ENCODE measurements at regions not wholly inside any gene's neighbourhood (a gene's known extent, or its start where the extent isn't known, plus 50 kb on each side); places are given as distances from the start of the nearest gene placed in this dataset.

DNA sequence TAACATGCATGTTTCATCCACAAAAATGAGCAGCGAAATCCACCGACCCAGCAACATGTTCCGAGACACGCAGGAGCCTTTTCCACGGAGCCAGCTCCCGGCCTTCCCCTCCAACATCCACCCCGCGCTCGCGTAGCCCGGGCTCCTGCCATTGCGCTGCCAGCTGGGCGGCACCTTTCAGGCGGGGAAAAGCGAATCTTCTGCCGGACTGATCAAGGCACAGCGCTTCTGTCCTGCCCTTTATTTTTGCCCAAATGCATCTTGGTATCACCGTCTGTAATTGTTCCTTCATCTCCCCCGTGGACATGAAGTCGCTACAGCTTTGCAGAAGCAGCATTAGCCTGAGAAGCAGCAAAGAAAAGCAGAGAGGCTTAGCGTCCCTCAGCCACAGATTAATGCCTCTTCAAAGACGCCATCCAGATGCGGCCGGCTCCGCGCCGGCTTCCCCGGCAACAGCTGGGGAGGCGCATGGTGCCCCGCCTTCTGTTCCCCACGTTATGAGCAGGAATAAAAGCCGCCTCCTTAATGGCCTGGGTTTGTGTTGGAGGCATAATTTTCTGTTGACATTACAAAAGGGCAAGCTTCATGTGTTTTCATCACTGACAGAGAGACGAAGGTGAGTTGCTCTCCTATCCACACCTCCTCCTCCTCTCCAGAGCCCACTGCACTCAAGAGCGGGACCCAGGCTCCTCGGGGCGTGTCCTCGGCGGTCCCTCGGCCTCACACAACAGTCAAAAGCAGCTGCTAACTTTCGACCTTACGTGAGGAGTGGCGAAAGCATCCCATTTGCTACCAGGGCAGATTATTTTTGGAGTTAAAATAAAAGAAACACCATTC lies 122.1 kb upstream of the SALL3 start:
- DNase-seq, result no peak

DNA sequence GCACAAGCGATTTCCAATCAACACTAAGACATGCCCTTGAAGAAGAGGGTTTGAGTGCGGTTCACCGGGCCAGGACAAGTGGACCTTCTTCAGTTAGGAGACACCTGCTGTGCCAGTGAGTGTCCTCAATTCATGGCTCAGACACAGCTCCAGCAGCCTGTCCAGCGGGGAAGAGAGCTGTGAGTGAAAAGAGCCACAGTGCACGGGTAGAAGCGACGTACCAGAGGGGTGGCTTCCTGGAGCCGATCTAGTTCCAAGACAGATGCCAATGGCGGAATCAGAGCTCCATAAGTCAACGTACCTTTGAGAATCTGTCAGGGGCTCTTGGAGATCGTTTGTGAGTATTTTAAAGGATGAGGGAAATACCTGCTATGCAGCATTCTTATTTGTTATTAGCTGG lies 119.9 kb upstream of the SALL3 start:
- no peak for DNase-seq

DNA sequence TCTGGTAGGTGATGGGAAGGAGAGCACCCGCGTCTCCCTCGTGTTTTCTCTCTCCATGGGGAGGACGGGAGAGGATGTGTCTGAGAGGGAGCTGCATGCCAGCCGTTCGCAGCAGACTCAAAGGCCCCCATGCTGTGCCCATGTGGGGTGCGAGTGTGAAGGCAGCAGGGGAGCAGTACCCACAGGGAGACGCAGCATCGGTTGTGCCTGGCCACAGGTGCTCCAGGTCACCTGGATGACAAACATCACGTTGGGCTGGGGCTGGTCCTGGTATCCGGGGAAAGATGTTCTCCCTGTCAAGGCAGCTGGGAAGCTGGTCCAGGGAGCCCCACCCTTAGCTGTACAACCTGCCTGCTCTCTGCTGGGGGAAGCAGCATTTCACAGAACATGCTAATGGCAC lies 119.5 kb upstream of the SALL3 start:
- no peak for DNase-seq

DNA sequence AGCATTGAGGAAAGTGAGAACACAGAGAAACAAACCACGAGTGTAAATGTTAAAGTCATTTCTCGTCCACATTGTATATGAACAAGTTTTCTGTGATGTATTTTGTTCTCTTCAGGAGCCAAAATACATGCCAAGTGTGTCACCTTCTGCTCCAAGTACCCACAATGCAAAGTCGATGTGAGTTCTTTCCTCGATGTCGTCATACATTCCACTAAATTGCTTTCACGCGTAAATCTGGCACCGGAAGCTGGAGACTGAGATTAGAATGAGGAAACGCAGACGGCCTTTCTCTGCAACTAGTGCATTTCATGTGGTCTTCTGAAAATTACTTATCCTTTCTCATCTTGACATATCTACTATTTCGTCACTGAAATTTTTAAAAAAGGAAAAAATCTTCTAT lies 118.5 kb upstream of the SALL3 start:
- DNase-seq, result no peak

DNA sequence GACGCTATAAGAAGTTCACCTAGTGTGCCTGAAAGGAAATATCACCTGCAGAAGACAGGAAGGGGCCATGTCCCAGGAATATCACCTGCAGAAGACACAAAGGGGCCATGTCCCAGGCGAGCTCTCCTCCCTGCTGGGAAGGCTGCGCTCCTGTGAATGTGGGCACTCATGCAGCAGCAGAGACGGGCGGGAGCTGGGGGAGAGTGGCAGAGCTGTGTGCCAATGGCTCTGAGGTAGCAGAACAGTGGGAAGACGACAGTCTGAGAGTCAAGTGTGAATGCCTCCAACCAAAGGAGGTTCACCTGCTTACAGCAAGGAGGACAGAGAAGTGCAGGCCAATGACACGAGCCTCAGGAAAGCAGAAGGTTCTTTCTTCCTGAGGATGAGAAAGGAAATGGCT lies 117.9 kb upstream of the SALL3 start:
- peak in 1 of 58 donors; percentile 23 for DNase-seq

DNA sequence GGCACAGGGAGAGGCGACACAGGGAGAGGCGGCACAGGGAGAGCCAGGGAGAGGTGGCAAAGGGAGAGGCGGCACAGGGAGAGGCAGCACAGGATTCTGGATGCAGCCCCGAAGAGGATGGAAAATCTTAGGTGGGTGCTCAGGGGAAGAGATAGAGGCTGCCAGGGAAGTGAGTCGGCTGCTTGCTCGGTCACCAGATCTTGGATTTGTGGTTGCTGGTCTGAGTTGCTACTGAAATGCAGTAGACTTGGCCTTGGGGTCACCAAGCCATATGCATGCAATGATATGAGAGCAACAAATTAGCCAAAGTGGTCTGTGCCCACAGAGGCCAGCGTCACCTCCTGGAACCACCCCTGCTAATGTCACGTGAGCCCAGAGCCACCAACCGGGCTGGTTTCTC lies 117.2 kb upstream of the SALL3 start:
- DNase-seq, result no peak

DNA sequence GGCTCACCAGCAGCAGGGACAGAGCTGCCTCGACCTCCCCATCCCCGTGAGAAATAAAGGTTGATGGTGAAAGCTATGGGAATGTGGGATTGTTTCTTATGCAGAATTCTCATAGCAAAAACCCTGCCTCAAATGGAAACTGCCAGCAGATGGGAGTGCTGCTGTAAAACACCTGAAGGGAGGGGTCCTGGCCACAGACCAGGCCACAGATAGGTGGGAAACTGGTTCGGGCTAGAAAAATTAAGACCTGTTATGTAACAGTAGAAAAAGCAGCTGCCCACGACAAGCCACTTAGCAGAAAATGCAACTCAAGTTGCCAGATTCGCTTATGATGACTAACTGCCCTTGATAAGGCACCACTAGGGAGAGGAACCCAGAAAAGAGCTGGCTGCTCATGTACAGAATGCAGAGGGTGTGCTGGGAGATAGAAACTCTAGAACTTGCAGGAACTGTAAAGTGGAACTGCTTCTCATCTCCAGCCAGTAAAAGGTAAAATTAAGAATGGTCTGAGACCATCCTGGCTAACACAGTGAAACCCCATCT lies 114.5 kb upstream of the SALL3 start:
- no peak for DNase-seq

DNA sequence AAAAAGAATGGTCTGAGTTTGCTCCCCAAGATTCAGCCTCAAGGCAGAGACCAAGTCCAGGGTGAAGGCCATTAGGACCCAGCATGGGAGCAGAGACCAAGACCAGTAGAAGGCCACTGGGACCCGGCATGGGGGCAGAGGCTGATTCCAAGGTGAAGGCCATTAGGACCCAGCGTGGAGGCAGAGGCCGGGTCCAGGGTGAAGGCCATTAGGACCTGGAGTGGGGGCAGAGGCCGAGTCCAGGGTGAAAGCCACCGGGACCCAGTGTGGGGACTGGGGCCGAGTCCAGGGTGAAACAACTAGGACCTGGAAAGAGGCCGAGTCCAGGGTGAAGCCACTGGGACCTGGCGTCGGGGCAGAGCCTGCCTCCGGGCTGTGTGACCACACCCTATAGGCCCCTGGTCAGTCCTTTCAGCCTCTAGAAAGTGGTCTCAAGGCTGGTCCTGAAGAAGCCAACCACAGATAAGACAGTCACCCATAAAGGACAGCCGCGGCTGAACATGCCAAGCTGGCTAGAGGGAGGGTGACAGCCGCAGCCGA lies 113.8 kb upstream of the SALL3 start:
- DNase-seq, result no peak

DNA sequence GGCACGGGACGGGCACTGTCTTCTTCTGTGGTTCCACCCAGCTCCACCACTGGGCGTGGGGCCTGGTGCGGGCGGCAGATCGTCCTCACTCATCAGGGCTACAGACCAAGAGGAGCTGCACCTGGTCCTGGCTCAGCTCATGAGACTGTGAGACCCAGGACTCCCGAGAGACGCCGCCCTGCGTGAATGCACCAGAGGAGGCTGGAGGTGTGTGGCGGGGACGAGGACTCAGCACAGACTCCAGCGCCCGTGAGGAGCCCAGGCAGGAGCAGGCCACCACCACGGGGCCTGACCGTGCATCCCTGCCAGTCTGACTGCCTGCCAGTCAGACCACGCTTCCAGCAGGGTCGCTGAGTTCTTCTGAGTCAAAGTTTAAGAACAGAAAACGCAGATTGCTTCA lies 112.5 kb upstream of the SALL3 start:
- no peak for DNase-seq

DNA sequence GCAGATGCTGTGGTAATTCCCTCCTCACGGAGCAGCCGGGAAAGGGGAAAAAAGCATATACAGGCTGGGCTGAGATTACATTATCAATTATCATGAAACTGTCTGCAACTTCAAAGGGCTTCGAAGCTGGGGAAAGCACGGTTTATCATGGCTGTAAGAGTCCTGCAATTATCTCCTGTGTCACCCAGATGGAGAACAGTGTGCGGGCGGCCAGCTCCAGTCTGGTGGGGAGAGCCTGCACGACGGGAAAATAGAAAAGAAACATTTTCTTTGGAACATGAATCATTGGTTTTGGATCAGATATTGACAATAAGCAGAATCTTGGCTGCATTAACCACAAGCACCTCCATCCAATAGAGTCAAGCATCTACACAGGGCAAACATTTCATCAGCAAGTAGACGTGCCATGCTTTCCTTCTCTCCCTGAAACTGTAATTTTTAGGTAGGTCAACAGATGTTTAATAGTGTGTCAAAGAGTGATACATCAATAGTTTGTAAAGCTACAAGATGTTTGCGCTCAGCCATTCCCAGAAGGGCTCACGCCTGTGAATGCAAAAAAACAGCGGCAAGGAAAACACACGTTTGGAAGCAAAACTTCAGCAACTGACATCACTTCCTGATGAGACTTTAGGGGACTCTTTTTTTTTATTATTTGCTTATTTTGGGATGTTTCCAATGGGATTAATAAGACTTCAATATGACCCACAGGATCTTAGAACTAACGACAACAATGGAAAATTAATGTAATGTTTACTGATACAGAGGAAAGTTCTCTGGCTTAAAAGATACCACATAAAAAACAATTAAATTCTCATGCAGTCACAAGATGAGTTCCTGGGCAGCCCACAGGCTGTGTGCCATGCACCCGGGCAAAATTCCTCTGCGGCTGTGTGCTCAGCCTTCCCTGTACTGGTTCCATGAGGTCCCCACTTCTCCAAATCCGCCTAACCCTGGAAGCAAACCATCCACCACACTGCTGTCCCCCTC lies 111.0 kb upstream of the SALL3 start:
- DNase-seq, result no peak

DNA sequence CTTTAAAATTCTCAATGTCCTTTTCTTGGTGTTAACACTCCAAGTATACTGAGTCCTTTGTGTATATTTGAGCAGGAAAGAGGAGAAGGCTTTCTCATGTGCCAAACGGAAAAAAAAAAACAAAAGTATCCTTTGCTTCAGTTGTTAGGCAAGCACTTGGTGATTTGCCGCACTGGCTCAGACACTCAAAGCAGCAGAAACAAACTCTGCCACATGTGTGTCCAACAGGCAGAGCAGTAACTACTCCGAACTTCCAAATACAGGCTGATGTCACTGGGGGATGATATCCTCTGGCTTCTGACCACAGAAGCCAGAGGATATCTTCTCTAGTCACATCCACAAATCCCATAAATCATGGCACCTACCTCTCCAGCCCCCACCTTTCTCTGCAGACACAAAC lies 108.0 kb upstream of the SALL3 start:
- peak in 4 of 58 donors; percentile 21 to 33 (median 29) for DNase-seq

DNA sequence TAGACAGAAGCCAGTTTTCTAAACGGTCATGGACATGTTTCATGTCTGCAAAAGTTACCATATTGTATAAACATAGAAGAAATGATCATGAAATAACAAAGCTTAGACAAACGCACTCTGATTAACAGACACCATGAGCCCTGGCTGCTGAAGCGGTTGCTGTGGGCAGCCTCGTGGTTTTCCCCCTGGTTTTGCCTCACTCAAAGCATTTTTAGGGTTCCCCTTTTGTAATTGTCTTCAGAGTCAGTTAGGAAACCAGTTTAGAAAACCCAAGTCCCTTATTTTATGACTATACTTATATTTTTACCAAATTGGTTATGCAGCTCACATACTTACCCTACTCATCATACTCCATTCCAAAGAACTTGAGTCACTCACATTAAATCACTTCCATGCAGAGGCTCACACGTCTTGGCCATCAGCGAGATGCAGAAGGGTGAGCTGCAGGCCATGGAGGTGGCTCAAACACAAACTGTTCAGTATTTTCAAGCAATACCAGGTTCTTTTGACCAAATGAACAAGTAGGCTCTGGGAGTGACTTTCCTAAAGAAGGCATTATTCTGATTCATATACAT lies 105.6 kb upstream of the SALL3 start:
- DNase-seq, result no peak

DNA sequence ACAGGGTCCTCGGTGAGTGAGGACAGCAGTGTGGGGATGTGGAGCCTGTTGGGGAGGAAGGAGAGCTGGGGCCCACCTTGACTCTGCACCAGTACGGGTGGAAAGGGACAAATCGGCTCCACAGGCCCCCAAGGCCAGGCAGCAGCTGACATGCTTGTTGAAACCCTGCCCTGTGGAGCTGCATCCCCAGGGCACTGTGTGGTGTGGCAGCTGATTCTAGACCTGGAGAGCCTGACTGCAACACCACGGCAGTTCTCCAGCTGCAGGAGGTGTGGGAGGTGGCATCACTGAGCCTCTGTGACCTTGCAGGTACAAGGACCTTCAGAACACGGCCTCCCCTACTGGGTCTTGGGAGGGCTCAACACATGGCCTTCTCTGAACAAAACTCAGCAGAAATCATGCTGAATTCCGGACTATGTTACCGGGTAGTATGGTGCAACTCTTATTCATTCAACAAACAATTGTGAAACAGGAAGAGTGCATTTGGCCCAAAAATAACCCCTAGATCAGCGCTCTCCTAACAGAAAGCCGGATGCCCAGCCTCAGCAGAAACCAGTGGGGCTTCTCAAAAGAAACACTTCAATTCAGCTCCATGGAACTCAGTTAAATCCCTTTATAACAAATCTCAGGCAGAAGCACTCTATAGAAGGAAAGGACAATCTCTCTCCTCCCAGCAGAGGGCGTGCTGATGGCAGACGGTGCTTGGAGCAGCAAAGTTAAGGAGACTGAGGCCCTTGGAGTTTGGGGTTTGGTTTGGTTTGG lies 104.4 kb upstream of the SALL3 start:
- DNase-seq, result peak in 12 of 58 donors; percentile 2 to 49 (median 17)

DNA sequence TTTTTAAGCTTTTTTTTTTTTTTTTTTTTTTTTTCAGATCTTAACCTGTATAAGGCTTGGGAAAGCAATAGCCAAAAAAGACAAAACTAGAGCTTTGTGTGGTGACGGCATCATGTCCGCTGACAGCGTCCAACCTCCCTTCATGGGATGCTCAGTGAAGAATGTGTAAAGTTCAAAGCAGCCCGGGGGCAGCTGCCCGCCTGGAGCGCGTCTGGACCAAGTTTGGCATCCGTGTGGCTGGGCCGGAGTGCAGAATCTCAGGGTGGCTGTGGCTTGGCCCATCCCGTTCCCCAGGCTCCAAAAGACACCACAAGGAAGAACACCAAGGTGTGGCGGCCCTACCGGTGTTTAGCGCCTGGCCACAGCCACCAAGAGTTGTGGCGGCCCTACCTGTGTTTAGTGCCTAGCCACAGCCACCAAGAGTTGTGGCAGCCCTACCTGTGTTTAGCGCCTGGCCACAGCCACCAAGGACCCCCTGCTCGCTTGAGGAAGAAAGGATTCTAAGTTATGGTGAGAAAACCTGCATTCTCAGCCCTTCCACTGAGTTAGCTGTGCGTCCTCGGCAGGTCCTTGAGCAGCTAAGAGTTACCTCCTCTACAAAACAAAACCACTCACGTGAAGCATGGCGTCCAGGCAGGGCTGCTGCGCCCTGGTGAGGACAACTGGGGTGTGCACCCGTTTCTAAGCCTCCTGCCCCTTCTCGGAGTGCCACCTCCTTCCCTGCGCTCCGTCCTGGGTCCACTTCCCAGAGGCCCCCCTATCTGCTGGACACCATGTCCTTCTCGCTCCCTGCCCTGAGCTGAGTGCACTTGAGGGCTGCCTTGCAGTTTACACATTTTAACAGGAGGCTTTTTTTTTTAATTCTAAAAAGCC lies 103.6 kb upstream of the SALL3 start:
- DNase-seq, result no peak

DNA sequence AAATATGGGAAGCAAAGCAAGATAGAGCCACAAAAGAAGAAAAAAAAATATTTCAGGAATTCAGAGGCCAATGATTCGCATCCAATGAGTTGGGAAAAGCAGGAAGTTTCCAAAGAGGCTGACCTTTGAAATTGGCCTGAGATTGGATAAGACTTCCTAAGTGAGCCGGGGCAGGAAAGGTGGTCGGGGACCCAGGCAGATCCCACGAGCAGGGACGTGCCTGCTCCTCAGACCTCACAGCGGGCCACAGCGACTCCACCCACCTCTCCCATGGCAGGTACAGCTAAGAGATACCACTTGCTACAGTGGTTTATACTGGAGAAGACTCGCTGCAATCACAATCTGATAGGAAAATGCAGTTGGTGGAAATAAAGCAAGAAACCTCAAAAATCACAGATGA lies 102.8 kb upstream of the SALL3 start:
- no peak for DNase-seq

DNA sequence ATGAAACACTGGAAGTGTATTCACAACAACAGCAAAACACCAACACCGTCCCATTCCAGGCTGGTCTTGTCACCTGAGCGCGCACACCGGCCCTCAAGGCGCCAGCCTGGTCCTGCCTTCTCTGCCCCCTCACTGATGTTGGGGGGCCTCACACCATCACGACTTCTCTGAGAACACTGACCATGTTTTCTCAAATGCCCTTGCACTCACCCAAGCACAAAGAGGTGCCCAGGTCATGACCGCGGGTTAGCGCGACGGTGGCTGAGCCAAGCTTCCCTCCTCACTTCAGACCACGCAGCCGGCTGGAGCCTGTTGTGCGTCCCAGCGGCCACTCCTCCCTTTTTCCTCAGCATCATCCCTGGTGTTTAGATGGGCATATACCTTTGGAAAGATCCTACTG lies 101.3 kb upstream of the SALL3 start:
- DNase-seq, result no peak

DNA sequence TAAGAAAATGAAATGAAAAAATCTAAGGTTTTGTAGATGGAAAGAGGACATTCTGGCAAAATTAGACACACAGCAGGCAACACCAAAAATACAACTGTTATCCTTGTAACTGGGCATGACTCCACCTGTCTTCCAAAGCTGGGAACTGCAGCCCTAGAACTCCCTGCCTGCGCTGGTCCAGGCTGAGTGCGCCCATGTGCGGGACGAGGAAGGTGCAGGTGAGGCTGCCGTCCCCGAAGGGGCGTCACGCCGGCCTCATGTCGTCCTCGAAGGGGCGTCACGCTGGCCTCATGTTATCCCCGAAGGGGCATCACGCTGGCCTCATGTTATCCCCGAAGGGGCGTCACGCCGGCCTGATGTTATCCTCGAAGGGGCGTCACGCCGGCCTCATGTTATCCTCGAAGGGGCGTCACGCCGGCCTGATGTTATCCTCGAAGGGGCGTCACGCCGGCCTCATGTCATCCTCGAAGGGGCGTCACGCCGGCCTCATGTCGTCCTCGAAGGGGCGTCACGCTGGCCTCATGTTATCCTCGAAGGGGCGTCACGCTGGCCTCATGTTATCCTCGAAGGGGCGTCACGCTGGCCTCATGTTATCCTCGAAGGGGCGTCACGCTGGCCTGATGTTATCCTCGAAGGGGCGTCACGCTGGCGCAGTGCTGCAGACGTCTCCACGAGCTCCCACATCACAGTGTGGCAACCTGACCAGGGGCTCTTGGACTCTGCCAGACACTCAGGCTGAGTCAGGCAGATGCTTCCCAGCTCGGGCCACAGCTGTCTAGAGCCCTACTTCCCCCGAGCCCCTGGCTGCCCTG lies 100.3 kb upstream of the SALL3 start:
- DNase-seq, result peak in 1 of 58 donors; percentile 10

DNA sequence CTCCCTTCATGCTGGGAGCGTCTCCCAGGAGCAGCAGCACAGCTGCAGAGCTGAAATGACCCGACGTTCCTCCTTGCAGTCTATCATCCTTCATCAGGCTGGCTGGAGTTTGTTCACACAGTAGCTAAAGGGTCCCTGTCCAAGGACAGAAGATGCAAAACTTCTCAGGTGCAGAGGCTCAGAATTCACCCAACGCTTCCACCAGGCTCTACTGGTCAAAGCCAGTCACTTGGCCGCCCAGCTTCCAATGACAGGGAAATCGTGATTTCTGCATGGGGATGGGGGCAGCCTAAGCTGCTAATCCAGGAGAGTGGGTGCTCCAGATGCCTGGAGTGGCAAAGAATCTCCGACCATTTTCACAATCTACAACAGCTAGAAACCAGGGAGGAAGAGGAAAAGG lies 97.0 kb upstream of the SALL3 start:
- DNase-seq, result no peak

DNA sequence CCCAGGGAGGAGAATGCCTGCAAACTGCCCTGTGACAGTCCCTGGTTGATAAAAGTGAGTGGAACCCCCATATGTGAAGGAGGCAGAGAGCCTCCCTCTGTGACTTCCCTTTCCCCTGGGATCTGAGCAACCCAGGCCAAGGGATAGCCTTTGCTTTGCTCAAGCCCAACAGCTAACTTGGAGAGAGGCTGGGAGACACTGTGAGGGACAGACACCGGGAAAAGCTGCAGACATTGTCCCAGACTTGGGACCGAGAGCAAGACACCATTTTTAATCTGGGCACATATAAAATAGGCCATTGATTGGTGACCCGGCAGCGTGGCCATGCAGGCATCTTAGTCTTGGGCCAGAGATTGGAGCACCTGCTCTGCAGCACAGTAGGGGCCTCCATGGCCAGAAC lies 96.1 kb upstream of the SALL3 start:
- no peak for DNase-seq
